Spleen (tissue), 11 donors: ENCODE measurements at regions not wholly inside any gene's neighbourhood (a gene's known extent, or its start where the extent isn't known, plus 50 kb on each side); places are given as distances from the start of the nearest gene placed in this dataset.

Experiments
- DNase-seq: peaks from one replicate; pipeline ENCODE4 v3.0.0-alpha.2; 2020
- H3K27ac ChIP-seq, 8 donors: fragments of 200-600 bp; sonication (generic) in 7 of 8; 1 replicate in 4 of 8; 2 replicates in 4 of 8; pipeline versions ENCODE4 v1.5.0 to v1.8.0; 2016 to 2021; ENCODE audit warnings: inconsistent platforms in 4 of 8, mild to moderate bottlenecking in 4 of 8, moderate library complexity in 1 of 8
- H3K27me3 ChIP-seq, 7 donors: fragments of 200-600 bp; sonication (generic) in 6 of 7; replicated peaks in 1 of 7; 1 replicate in 4 of 7; 2 replicates in 3 of 7; pipeline versions ENCODE4 v1.5.0 to v1.8.0; 2016 to 2021; ENCODE audit warnings: inconsistent platforms in 3 of 7, mild to moderate bottlenecking in 1 of 7
- H3K36me3 ChIP-seq, 6 donors: fragments of 200-600 bp; sonication (generic) in 5 of 6; 1 replicate in 4 of 6; 2 replicates in 2 of 6; pipeline versions ENCODE4 v1.5.0 to v1.8.0; 2016 to 2021; ENCODE audit warnings: inconsistent platforms in 2 of 6
- H3K4me1 ChIP-seq, 6 donors: fragments of 200-600 bp; sonication (generic) in 5 of 6; 1 replicate in 3 of 6; 2 replicates in 3 of 6; pipeline versions ENCODE4 v1.5.0 to v1.8.0; 2016 to 2021; ENCODE audit warnings: inconsistent platforms in 3 of 6
- H3K4me3 ChIP-seq, 8 donors: fragments of 200-600 bp; sonication (generic) in 7 of 8; 1 replicate in 4 of 8; 2 replicates in 4 of 8; pipeline versions ENCODE4 v1.5.0 to v1.8.0; 2016 to 2021; ENCODE audit warnings: inconsistent platforms in 4 of 8, mild to moderate bottlenecking in 4 of 8, moderate library complexity in 2 of 8
- H3K9me3 ChIP-seq, 8 donors: fragments of 200-600 bp; sonication (generic) in 7 of 8; 1 replicate in 4 of 8; 2 replicates in 4 of 8; pipeline versions ENCODE4 v1.5.0 to v1.8.0; 2016 to 2021; ENCODE audit warnings: inconsistent platforms in 4 of 8
- POLR2A ChIP-seq, 3 donors: fragments of 450-650 bp; IDR thresholded peaks; one replicate each; pipeline ENCODE4 v1.5.1; 2017; ENCODE audit warnings: antibody characterized with exemption in 3 of 3, mild to moderate bottlenecking in 1 of 3
- POLR2AphosphoS5 ChIP-seq, 3 donors: sonication (generic); formaldehyde crosslinking; IDR thresholded peaks; one replicate each; pipeline ENCODE4 v1.5.1; 2017; ENCODE audit warnings: antibody characterized with exemption in 3 of 3
- WGBS, 5 donors: extraction: QIAGEN DNeasy Blood & Tissue Kit in 3 of 5; methylation state at CpG; one replicate each; pipeline versions ENCODE4 v1.1.5 to v1.1.7; 2013 to 2018; 5-methylcytosine and 5-hydroxymethylcytosine counted together
- intact Hi-C: fragments of 100-400 bp; cut with DNase I; formaldehyde crosslinking; loops from one replicate; pipeline ENCODE4 v1.15.0; 2023; ENCODE audit warnings: low total_unique reads
- TF ChIP-seq, protein P1 (sequence below), 11 experiments: fragments of 200-600 bp in 7 of 11; fragments of 450-650 bp in 4 of 11; sonication (generic) in 4 of 11; IDR thresholded peaks in 8 of 11; conservative IDR thresholded peaks in 3 of 11; 1 replicate in 7 of 11; 2 replicates in 4 of 11; pipeline versions ENCODE4 v1.4.0 to v1.8.0; 2016 to 2021; ENCODE audit warnings: antibody characterized with exemption in 11 of 11, inconsistent platforms in 4 of 11, mild to moderate bottlenecking in 1 of 11
- donor health status: healthy with polysubstance abuse.
- donor health status: DM: no; HTN: no; CAD: no; lungs with moderate emphysema.
- donor health status: DM: no; HTN: no; CAD: no.
- donor health status: Bipolar disorder and iron deficiency.
- donor health status: healthy.
- donor health status: DM: no; HTN: no; CAD: no.
- donor health status: DM: yes; HTN: yes; CAD: no.

DNA sequence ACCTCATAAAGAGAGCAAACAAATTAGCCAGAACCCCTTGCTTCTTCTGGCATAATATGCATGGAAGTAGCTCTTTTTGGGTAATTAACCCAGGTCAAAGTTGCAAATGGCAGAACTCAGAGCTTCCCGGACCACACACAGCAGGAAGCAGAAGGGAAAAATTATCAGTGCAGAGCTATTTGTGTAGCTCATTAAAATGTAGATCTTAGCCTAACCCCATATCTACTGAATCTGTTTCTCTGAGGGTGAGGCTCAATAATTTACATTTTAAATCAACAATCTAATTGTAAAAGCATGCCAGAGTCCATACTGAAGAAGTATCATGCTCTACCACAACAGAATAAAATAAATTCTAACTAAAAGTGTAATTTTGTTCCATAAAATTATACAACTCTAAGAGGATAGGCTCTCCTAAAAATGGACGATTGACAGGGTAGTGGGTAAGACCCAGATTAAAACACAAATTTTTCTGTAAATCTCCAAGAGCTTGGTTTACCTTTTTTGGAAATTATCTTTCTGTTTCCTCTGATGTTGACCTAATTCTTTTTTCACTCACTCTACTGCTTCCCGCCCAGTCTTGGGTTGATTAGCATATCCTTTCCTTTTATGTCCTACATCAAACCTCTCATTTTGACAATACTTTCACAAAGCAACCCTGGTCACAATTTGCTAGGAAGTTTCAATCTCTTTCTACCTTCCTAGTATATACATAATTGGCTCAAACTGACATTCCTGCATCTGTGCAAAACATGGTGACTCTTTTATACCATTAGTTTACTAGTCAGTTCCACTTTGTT is 213.3 kb upstream of the SLC16A7 start:
- Histone ChIP-seq H3K9me3 (no peaks in the 10 kb centered on the region), H3K4me3 (no peak overlapping the region), H3K4me1 (peaks cover 0 to 5% (median 0%) of the 10 kb centered on the region in 6 donors), H3K36me3 (no peaks in the 10 kb centered on the region), H3K27me3 (no peaks in the 10 kb centered on the region), H3K27ac (peak overlapping the region in 1 of 8 donors; percentile 42)
- TF ChIP-seq POLR2AphosphoS5 (IDR thresholded peaks at IDR 0.05) (no peak), POLR2A (IDR thresholded peaks at IDR 0.05) (no peak)
- TF ChIP-seq, protein P1, sequence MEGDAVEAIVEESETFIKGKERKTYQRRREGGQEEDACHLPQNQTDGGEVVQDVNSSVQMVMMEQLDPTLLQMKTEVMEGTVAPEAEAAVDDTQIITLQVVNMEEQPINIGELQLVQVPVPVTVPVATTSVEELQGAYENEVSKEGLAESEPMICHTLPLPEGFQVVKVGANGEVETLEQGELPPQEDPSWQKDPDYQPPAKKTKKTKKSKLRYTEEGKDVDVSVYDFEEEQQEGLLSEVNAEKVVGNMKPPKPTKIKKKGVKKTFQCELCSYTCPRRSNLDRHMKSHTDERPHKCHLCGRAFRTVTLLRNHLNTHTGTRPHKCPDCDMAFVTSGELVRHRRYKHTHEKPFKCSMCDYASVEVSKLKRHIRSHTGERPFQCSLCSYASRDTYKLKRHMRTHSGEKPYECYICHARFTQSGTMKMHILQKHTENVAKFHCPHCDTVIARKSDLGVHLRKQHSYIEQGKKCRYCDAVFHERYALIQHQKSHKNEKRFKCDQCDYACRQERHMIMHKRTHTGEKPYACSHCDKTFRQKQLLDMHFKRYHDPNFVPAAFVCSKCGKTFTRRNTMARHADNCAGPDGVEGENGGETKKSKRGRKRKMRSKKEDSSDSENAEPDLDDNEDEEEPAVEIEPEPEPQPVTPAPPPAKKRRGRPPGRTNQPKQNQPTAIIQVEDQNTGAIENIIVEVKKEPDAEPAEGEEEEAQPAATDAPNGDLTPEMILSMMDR (IDR thresholded peaks at IDR 0.05 in 8 of 11, conservative IDR thresholded peaks at IDR 0.05 in 3 of 11) = no peak
- no peak for DNase-seq
- 62 to 76% (median 70%) methylated on average over 3 of the region's 3 CpGs for WGBS, 5 donors
- intact Hi-C loops = no loop called here

DNA sequence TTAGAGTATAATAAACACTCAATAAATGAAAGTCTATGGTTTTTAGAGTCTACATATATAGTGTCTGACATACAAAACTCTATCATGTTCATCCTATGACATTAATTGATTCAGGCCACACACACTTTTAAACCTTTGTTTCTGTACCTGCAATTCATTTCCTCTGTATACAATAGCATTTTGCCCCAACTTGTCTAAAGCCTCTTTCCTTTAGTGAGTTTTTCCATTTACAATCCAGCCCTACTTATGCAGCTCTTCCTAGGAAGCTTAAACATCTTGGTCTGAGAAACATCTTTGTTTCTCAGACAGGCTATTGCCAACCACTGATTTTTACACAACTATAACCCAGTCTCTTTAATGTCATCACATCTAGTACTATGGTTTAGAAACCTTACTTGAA is 214.7 kb upstream of the SLC16A7 start:
- DNase-seq = no peak
- H3K4me3 ChIP-seq = no peak overlapping the region
- intact Hi-C loops = no loop called here
- no peak for TF ChIP-seq POLR2AphosphoS5 (IDR thresholded peaks at IDR 0.05)
- TF ChIP-seq, protein P1 (IDR thresholded peaks at IDR 0.05 in 8 of 11, conservative IDR thresholded peaks at IDR 0.05 in 3 of 11) = no peak
- no peak for TF ChIP-seq POLR2A (IDR thresholded peaks at IDR 0.05)
- H3K4me1 ChIP-seq = peaks cover 0 to 5% (median 0%) of the 10 kb centered on the region in 6 donors
- H3K27ac ChIP-seq = no peak overlapping the region
- no peaks in the 10 kb centered on the region for H3K36me3 ChIP-seq
- H3K27me3 ChIP-seq = no peaks in the 10 kb centered on the region
- no peaks in the 10 kb centered on the region for H3K9me3 ChIP-seq

DNA sequence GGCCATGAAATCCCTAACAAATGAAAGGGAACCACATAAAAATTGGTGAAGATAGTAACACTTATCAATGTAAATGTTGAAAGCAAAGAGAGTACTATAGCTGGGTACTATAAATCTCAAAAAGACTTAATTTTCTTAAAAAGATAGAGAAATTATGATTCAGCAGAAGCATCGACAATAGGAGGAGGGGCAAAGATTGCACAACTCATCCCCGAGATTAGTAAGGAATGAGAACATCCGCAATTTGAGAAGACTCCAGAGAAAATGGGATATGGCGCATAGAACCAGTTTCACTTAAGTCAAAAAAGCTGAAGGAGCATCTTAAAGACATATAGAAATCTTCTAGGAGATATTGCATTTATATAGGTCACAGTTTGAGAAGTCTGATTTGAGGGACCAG is 220.2 kb upstream of the SLC16A7 start:
- H3K36me3 ChIP-seq = no peaks in the 10 kb centered on the region
- H3K27ac ChIP-seq = no peak overlapping the region
- WGBS, 5 donors = 88 to 96% (median 94%) methylated on average over 4 of the region's 4 CpGs
- H3K9me3 ChIP-seq = no peaks in the 10 kb centered on the region
- no peak for DNase-seq
- intact Hi-C loops = no loop called here
- no peak overlapping the region for H3K4me3 ChIP-seq
- no peak for TF ChIP-seq POLR2AphosphoS5 (IDR thresholded peaks at IDR 0.05)
- TF ChIP-seq, protein P1 (IDR thresholded peaks at IDR 0.05 in 8 of 11, conservative IDR thresholded peaks at IDR 0.05 in 3 of 11) = no peak
- no peak for TF ChIP-seq POLR2A (IDR thresholded peaks at IDR 0.05)
- H3K4me1 ChIP-seq = no peaks in the 10 kb centered on the region
- no peaks in the 10 kb centered on the region for H3K27me3 ChIP-seq

DNA sequence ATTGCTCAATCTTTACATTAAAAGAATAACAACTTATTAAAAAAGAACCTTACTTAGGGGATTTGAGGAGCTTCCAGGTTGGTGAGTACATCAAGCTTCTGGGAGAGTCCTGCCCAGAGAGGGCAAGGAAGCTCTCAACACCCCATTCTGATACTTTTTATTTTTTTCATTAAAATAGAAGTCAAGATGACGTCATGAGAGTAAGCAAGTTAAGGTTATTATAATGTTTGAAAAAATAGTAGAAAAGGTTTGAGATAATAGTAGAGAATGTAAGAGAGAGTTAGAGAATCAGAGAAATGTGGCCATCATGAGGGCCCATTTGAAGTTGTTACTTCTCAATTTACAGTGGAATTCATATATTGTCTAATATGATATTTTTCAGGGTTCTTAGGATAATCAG is 221.0 kb upstream of the SLC16A7 start:
- no peak for DNase-seq
- no peak overlapping the region for H3K4me3 ChIP-seq
- TF ChIP-seq POLR2A (IDR thresholded peaks at IDR 0.05) = no peak
- TF ChIP-seq, protein P1 (IDR thresholded peaks at IDR 0.05 in 8 of 11, conservative IDR thresholded peaks at IDR 0.05 in 3 of 11) = no peak
- H3K36me3 ChIP-seq = no peaks in the 10 kb centered on the region
- no peaks in the 10 kb centered on the region for H3K4me1 ChIP-seq
- intact Hi-C loops = no loop called here
- H3K27ac ChIP-seq = no peak overlapping the region
- WGBS, 5 donors = 79 to 84% (median 81%) methylated on average over 1 of the region's 1 CpG
- H3K27me3 ChIP-seq = no peaks in the 10 kb centered on the region
- H3K9me3 ChIP-seq = no peaks in the 10 kb centered on the region
